ENCODE measurements at regions not wholly inside any gene's neighbourhood (a gene's known extent, or its start where the extent isn't known, plus 50 kb on each side); places are given as distances from the start of the nearest gene placed in this dataset.

GRCh38 chr2:163155279-163155883 is 316.8 kb upstream of the KCNH7 start:
- TF ChIP-seq CTCF (IDR thresholded peaks at IDR 0.05) (peak; percentile 14 to 69 (median 50)), POLR2A (IDR thresholded peaks at IDR 0.05) (no peak)

Measured in esophagus squamous epithelium (tissue), 4 donors.